ENCODE measurements at regions not wholly inside any gene's neighbourhood (a gene's known extent, or its start where the extent isn't known, plus 50 kb on each side); places are given as distances from the start of the nearest gene placed in this dataset.
A peak's percentile ranks its signal among the peaks of the same experiment; 100 is the strongest.

DNA sequence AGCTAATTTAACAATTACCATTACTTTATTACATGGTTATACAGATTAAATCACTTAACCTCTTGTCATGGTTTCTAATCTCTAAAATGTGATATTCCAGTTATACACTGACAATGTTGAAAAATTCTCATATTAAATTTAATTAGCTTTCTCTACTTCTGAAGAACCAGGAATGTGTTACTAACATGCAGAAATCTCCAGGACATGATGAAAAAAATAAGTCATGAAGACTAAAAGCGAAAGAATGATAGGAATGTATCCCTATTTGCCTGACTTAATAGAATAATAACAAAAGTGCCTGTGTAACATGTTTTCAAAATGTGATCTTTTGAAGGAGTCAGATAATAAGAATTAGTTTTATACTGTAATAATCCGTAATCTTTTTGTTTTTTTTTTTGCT, 2823.7 kb upstream of the PCDH20 start:
- intact Hi-C loops (cut with DNase I) = no loop called here
- 46 to 58% methylated on average over 2 of the region's 2 CpGs for WGBS, 2 donors

GRCh38 chr13:64234255-64234654, 2818.6 kb upstream of the PCDH20 start:
- no peaks in the 10 kb centered on the region for H3K36me3 ChIP-seq (replicated peaks in 1 of 2; ENCODE audit: insufficient read depth in 1 of 2, low read depth in 2 of 2)
- H3K27ac ChIP-seq = no peak overlapping the region
- no peaks in the 10 kb centered on the region for H3K27me3 ChIP-seq
- H3K4me1 ChIP-seq = no peaks in the 10 kb centered on the region
- no peak overlapping the region for H3K4me3 ChIP-seq
- no peak for ATAC-seq
- WGBS, 2 donors = 80% methylated on average over 4 of the region's 4 CpGs
- intact Hi-C loops (cut with DNase I) = no loop called here
- H3K9me3 ChIP-seq = no peaks in the 10 kb centered on the region
- TF ChIP-seq CTCF (IDR thresholded peaks at IDR 0.05) = no peak
- DNase-seq = no peak

More for the DNA sequence above, 2823.7 kb upstream of the PCDH20 start:
- ATAC-seq (no peak), DNase-seq (no peak)
- Histone ChIP-seq H3K36me3 (replicated peaks in 1 of 2; ENCODE audit: insufficient read depth in 1 of 2, low read depth in 2 of 2) (no peaks in the 10 kb centered on the region), H3K9me3 (no peaks in the 10 kb centered on the region), H3K4me1 (no peaks in the 10 kb centered on the region), H3K27me3 (no peaks in the 10 kb centered on the region), H3K4me3 (no peak overlapping the region), H3K27ac (no peak overlapping the region)
- TF ChIP-seq CTCF (IDR thresholded peaks at IDR 0.05) = no peak
- no peak for TF ChIP-seq POLR2A (IDR thresholded peaks at IDR 0.05)

GRCh38 chr13:64223016-64223415, 2807.4 kb upstream of the PCDH20 start:
- H3K36me3 ChIP-seq (replicated peaks in 1 of 2; ENCODE audit: insufficient read depth in 1 of 2, low read depth in 2 of 2) = no peaks in the 10 kb centered on the region
- no peak for TF ChIP-seq CTCF (IDR thresholded peaks at IDR 0.05)
- no peak for TF ChIP-seq POLR2A (IDR thresholded peaks at IDR 0.05)
- H3K27ac ChIP-seq = no peak overlapping the region
- H3K9me3 ChIP-seq = no peaks in the 10 kb centered on the region
- H3K27me3 ChIP-seq = no peaks in the 10 kb centered on the region
- DNase-seq (no peak), ATAC-seq (no peak)
- no peak overlapping the region for H3K4me3 ChIP-seq
- 70 to 83% methylated on average over 3 of the region's 3 CpGs for whole genome bisulfite sequencing, 2 donors
- no peaks in the 10 kb centered on the region for H3K4me1 ChIP-seq
- intact Hi-C loops (cut with DNase I) = no loop called here

GRCh38 chr13:64206430-64207225, 2791.0 kb upstream of the PCDH20 start:
- H3K36me3 ChIP-seq (replicated peaks in 1 of 2; ENCODE audit: insufficient read depth in 1 of 2, low read depth in 2 of 2) = no peaks in the 10 kb centered on the region
- H3K27me3 ChIP-seq = no peaks in the 10 kb centered on the region
- DNase-seq = peak in 1 of 4 donors; percentile 9
- intact Hi-C loops (cut with DNase I) = no loop called here
- no peaks in the 10 kb centered on the region for H3K4me1 ChIP-seq
- H3K27ac ChIP-seq = no peak overlapping the region
- 69 to 72% methylated on average over 9 of the region's 9 CpGs for WGBS, 2 donors
- H3K4me3 ChIP-seq = no peak overlapping the region
- no peaks in the 10 kb centered on the region for H3K9me3 ChIP-seq
- no peak for ATAC-seq
- TF ChIP-seq POLR2A (IDR thresholded peaks at IDR 0.05) = no peak
- TF ChIP-seq CTCF (IDR thresholded peaks at IDR 0.05) = no peak

GRCh38 chr13:64202517-64202916, 2786.9 kb upstream of the PCDH20 start:
- TF ChIP-seq POLR2A (IDR thresholded peaks at IDR 0.05) (no peak), CTCF (IDR thresholded peaks at IDR 0.05) (no peak)
- Histone ChIP-seq H3K4me1 (no peaks in the 10 kb centered on the region), H3K36me3 (replicated peaks in 1 of 2; ENCODE audit: insufficient read depth in 1 of 2, low read depth in 2 of 2) (no peaks in the 10 kb centered on the region), H3K9me3 (no peaks in the 10 kb centered on the region), H3K27me3 (no peaks in the 10 kb centered on the region), H3K4me3 (no peak overlapping the region), H3K27ac (no peak overlapping the region)
- ATAC-seq (no peak), DNase-seq (no peak)
- 42 to 47% methylated on average over 1 of the region's 1 CpG for WGBS, 2 donors
- intact Hi-C loops (cut with DNase I) = no loop called here
